Transverse colon (tissue), 4 donors: ENCODE measurements at regions not wholly inside any gene's neighbourhood (a gene's known extent, or its start where the extent isn't known, plus 50 kb on each side); places are given as distances from the start of the nearest gene placed in this dataset.

Experiments used
- POLR2A ChIP-seq: fragments of 450-650 bp; IDR thresholded peaks from one replicate; pipeline ENCODE4 v1.6.1; 2016; ENCODE audit warnings: antibody characterized with exemption, mild to moderate bottlenecking, moderate library complexity
- POLR2AphosphoS5 ChIP-seq, 3 donors: sonication (generic); formaldehyde crosslinking; IDR thresholded peaks; one replicate each; pipeline ENCODE4 v1.6.1; 2016; ENCODE audit warnings: antibody characterized with exemption in 3 of 3
- TF ChIP-seq, protein P1 (sequence below), 5 experiments: fragments of 200-600 bp in 3 of 5; fragments of 450-650 bp in 2 of 5; sonication (generic) in 3 of 5; IDR thresholded peaks; 1 replicate in 2 of 5; 2 replicates in 3 of 5; pipeline ENCODE4 v1.5.1; 2016 to 2017; ENCODE audit warnings: antibody characterized with exemption in 5 of 5, inconsistent platforms in 3 of 5, mild to moderate bottlenecking in 2 of 5, moderate library complexity in 1 of 5

GRCh38 chr5:4772591-4772990, 367.5 kb upstream of the ADAMTS16 start:
- TF ChIP-seq POLR2AphosphoS5 (IDR thresholded peaks at IDR 0.05) (no peak), POLR2A (no peak)
- TF ChIP-seq, protein P1, sequence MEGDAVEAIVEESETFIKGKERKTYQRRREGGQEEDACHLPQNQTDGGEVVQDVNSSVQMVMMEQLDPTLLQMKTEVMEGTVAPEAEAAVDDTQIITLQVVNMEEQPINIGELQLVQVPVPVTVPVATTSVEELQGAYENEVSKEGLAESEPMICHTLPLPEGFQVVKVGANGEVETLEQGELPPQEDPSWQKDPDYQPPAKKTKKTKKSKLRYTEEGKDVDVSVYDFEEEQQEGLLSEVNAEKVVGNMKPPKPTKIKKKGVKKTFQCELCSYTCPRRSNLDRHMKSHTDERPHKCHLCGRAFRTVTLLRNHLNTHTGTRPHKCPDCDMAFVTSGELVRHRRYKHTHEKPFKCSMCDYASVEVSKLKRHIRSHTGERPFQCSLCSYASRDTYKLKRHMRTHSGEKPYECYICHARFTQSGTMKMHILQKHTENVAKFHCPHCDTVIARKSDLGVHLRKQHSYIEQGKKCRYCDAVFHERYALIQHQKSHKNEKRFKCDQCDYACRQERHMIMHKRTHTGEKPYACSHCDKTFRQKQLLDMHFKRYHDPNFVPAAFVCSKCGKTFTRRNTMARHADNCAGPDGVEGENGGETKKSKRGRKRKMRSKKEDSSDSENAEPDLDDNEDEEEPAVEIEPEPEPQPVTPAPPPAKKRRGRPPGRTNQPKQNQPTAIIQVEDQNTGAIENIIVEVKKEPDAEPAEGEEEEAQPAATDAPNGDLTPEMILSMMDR (IDR thresholded peaks at IDR 0.05) = no peak
